Keratinocyte (primary cell): ENCODE measurements at regions not wholly inside any gene's neighbourhood (a gene's known extent, or its start where the extent isn't known, plus 50 kb on each side); places are given as distances from the start of the nearest gene placed in this dataset.

Source experiments
- CTCF ChIP-seq, 3 experiments: IDR thresholded peaks in 1 of 3; conservative IDR thresholded peaks in 1 of 3; optimal IDR thresholded peaks in 1 of 3; 2 replicates in 2 of 3; 3 replicates in 1 of 3; pipeline versions ENCODE3 to v1.5.1; 2011; ENCODE audit warnings: low read length in 3 of 3, mild to moderate bottlenecking in 3 of 3, moderate library complexity in 2 of 3, control low read depth in 1 of 3, inconsistent platforms in 1 of 3; ENCODE audit not compliant: insufficient read depth in 2 of 3; ENCODE audit errors: extremely low read depth in 1 of 3
- EZH2 ChIP-seq: IDR thresholded peaks from one replicate; pipeline ENCODE4 v1.6.1; 2012; ENCODE audit warnings: inconsistent platforms, mild to moderate bottlenecking, low read length, moderate library complexity

- TF ChIP-seq CTCF (optimal IDR thresholded peaks at IDR 0.05 in 1 of 3, IDR thresholded peaks at IDR 0.05 in 1 of 3, conservative IDR thresholded peaks at IDR 0.05 in 1 of 3; ENCODE audit: extremely low read depth in 1 of 3, insufficient read depth in 2 of 3, low read length in 3 of 3): peak in 2 of 3 experiments; percentile 2 to 24
- TF ChIP-seq EZH2: no peak
Observed at GRCh38 chr6:6969761-6970223, 138.0 kb upstream of the RREB1 start.
